ENCODE measurements at regions not wholly inside any gene's neighbourhood (a gene's known extent, or its start where the extent isn't known, plus 50 kb on each side); places are given as distances from the start of the nearest gene placed in this dataset.

GRCh38 chr13:80166352-80166751 is 174.6 kb downstream of the SPRY2 start:
- Histone ChIP-seq H3K9me1 (ENCODE audit: control insufficient read depth, extremely low read depth, insufficient read depth, low read length) (no peaks in the 10 kb centered on the region), H3K36me3 (ENCODE audit: control insufficient read depth in 2 of 2, extremely low read depth in 1 of 2, insufficient read depth in 2 of 2, low read length in 2 of 2) (no peaks in the 10 kb centered on the region), H3K27ac (ENCODE audit: control insufficient read depth, insufficient read depth, low read length) (no peak overlapping the region), H3K9me3 (ENCODE audit: control insufficient read depth, low read depth, low read length) (no peaks in the 10 kb centered on the region), H3K4me2 (ENCODE audit: control insufficient read depth, extremely low read depth, insufficient read depth, low read depth, low read length) (no peak overlapping the region), H4K20me1 (ENCODE audit: control insufficient read depth, extremely low read depth, insufficient read depth, low read length) (no peaks in the 10 kb centered on the region), H3K4me1 (ENCODE audit: control insufficient read depth, extremely low read depth, insufficient read depth, low read length) (no peaks in the 10 kb centered on the region), H3K4me3 (ENCODE audit: control insufficient read depth in 2 of 3, extremely low read depth in 1 of 3, insufficient read depth in 2 of 3, low read depth in 1 of 3, low read length in 3 of 3) (no peak overlapping the region), H3K79me2 (ENCODE audit: control insufficient read depth, insufficient read depth, low read length) (no peaks in the 10 kb centered on the region), H2AFZ (ENCODE audit: control insufficient read depth, low read length) (no peak overlapping the region), H3K9ac (ENCODE audit: control insufficient read depth, extremely low read depth, insufficient read depth, low read length) (no peak overlapping the region), H3K27me3 (ENCODE audit: control insufficient read depth, extremely low read depth, insufficient read depth, low read length) (no peaks in the 10 kb centered on the region)
- dilution Hi-C loops (cut with MboI; ENCODE audit: extremely low pct_ligation_motif_present, low sequenced_read_pairs): no loop called here
- no peak for TF ChIP-seq CTCF (optimal IDR thresholded peaks at IDR 0.05 in 1 of 3, IDR thresholded peaks at IDR 0.05 in 1 of 3, conservative IDR thresholded peaks at IDR 0.05 in 1 of 3; ENCODE audit: extremely low read depth in 1 of 3, insufficient read depth in 2 of 3, low read length in 3 of 3)
- no peak for TF ChIP-seq EZH2 (IDR thresholded peaks at IDR 0.05; ENCODE audit: low read length)
- FAIRE-seq (no peak), DNase-seq (ENCODE audit: low read depth, low spot score) (no peak)

GRCh38 chr13:80164462-80164861 is 176.5 kb downstream of the SPRY2 start:
- Histone ChIP-seq H3K9me1 (ENCODE audit: control insufficient read depth, extremely low read depth, insufficient read depth, low read length) (no peaks in the 10 kb centered on the region), H3K4me2 (ENCODE audit: control insufficient read depth, extremely low read depth, insufficient read depth, low read depth, low read length) (no peak overlapping the region), H3K9ac (ENCODE audit: control insufficient read depth, extremely low read depth, insufficient read depth, low read length) (no peak overlapping the region), H2AFZ (ENCODE audit: control insufficient read depth, low read length) (no peak overlapping the region), H3K4me1 (ENCODE audit: control insufficient read depth, extremely low read depth, insufficient read depth, low read length) (no peaks in the 10 kb centered on the region), H3K9me3 (ENCODE audit: control insufficient read depth, low read depth, low read length) (no peaks in the 10 kb centered on the region), H3K27ac (ENCODE audit: control insufficient read depth, insufficient read depth, low read length) (no peak overlapping the region), H3K4me3 (ENCODE audit: control insufficient read depth in 2 of 3, extremely low read depth in 1 of 3, insufficient read depth in 2 of 3, low read depth in 1 of 3, low read length in 3 of 3) (no peak overlapping the region), H3K79me2 (ENCODE audit: control insufficient read depth, insufficient read depth, low read length) (no peaks in the 10 kb centered on the region), H4K20me1 (ENCODE audit: control insufficient read depth, extremely low read depth, insufficient read depth, low read length) (no peaks in the 10 kb centered on the region), H3K27me3 (ENCODE audit: control insufficient read depth, extremely low read depth, insufficient read depth, low read length) (no peaks in the 10 kb centered on the region), H3K36me3 (ENCODE audit: control insufficient read depth in 2 of 2, extremely low read depth in 1 of 2, insufficient read depth in 2 of 2, low read length in 2 of 2) (no peaks in the 10 kb centered on the region)
- TF ChIP-seq EZH2 (IDR thresholded peaks at IDR 0.05; ENCODE audit: low read length) (no peak), CTCF (optimal IDR thresholded peaks at IDR 0.05 in 1 of 3, IDR thresholded peaks at IDR 0.05 in 1 of 3, conservative IDR thresholded peaks at IDR 0.05 in 1 of 3; ENCODE audit: extremely low read depth in 1 of 3, insufficient read depth in 2 of 3, low read length in 3 of 3) (no peak)
- DNase-seq (ENCODE audit: low read depth, low spot score) (no peak), FAIRE-seq (no peak)
- dilution Hi-C loops (cut with MboI; ENCODE audit: extremely low pct_ligation_motif_present, low sequenced_read_pairs): no loop called here

All from keratinocyte (primary cell).